Breast epithelium (tissue), 4 donors: ENCODE measurements at regions not wholly inside any gene's neighbourhood (a gene's known extent, or its start where the extent isn't known, plus 50 kb on each side); places are given as distances from the start of the nearest gene placed in this dataset.

ENCODE experiments used
- DNase-seq, 2 donors: peaks; one replicate each; pipeline ENCODE4 v3.0.0-alpha.2; 2019; ENCODE audit warnings: low spot score in 2 of 2
- H3K27ac ChIP-seq, 2 donors: fragments of 200-600 bp; sonication (generic) in 1 of 2; one replicate each; pipeline ENCODE4 v1.5.1; 2016 to 2019; ENCODE audit warnings: mild to moderate bottlenecking in 1 of 2
- H3K27me3 ChIP-seq, 2 donors: fragments of 200-600 bp; sonication (generic) in 1 of 2; one replicate each; pipeline versions ENCODE4 v1.5.1 to v1.6.0; 2017 to 2019; ENCODE audit warnings: control low read depth in 1 of 2, mild to moderate bottlenecking in 1 of 2
- H3K36me3 ChIP-seq: fragments of 200-600 bp; one replicate; pipeline ENCODE4 v1.5.1; 2019
- H3K4me1 ChIP-seq, 2 donors: fragments of 200-600 bp; sonication (generic); one replicate each; pipeline ENCODE4 v1.5.1; 2016 to 2019; ENCODE audit warnings: control low read depth in 1 of 2
- H3K4me3 ChIP-seq, 3 donors: fragments of 200-600 bp; sonication (generic); 1 replicate in 2 of 3; 2 replicates in 1 of 3; pipeline ENCODE4 v1.5.1; 2016 to 2019; ENCODE audit warnings: mild to moderate bottlenecking in 3 of 3, moderate library complexity in 2 of 3
- H3K9me3 ChIP-seq, 2 donors: fragments of 200-600 bp; sonication (generic) in 1 of 2; one replicate each; pipeline ENCODE4 v1.5.1; 2016 to 2019; ENCODE audit warnings: control low read depth in 1 of 2
- POLR2A ChIP-seq: fragments of 450-650 bp; IDR thresholded peaks from one replicate; pipeline ENCODE4 v1.6.1; 2016; ENCODE audit warnings: antibody characterized with exemption, mild to moderate bottlenecking, moderate library complexity
- POLR2AphosphoS5 ChIP-seq, 3 donors: sonication (generic); formaldehyde crosslinking; IDR thresholded peaks; one replicate each; pipeline ENCODE4 v1.6.1; 2017; ENCODE audit warnings: antibody characterized with exemption in 3 of 3
- intact Hi-C: fragments of 100-400 bp; cut with DNase I; formaldehyde crosslinking; loops from one replicate; pipeline ENCODE4 v1.15.1; 2023; ENCODE audit warnings: low total_unique reads
- TF ChIP-seq, protein P1 (sequence below), 3 donors: fragments of 450-650 bp; IDR thresholded peaks; one replicate each; pipeline ENCODE4 v1.5.1; 2016 to 2017; ENCODE audit warnings: antibody characterized with exemption in 3 of 3, mild to moderate bottlenecking in 3 of 3, moderate library complexity in 3 of 3

- DNase-seq = no peak
- intact Hi-C loops = no loop called here
- H3K27me3 ChIP-seq = peaks cover 0 to 5% of the 10 kb centered on the region in 2 donors
- no peaks in the 10 kb centered on the region for H3K4me1 ChIP-seq
- no peaks in the 10 kb centered on the region for H3K36me3 ChIP-seq
- peaks cover 5 to 22% of the 10 kb centered on the region in 2 donors for H3K9me3 ChIP-seq
- TF ChIP-seq POLR2AphosphoS5 (IDR thresholded peaks at IDR 0.05) = no peak
- TF ChIP-seq, protein P1, sequence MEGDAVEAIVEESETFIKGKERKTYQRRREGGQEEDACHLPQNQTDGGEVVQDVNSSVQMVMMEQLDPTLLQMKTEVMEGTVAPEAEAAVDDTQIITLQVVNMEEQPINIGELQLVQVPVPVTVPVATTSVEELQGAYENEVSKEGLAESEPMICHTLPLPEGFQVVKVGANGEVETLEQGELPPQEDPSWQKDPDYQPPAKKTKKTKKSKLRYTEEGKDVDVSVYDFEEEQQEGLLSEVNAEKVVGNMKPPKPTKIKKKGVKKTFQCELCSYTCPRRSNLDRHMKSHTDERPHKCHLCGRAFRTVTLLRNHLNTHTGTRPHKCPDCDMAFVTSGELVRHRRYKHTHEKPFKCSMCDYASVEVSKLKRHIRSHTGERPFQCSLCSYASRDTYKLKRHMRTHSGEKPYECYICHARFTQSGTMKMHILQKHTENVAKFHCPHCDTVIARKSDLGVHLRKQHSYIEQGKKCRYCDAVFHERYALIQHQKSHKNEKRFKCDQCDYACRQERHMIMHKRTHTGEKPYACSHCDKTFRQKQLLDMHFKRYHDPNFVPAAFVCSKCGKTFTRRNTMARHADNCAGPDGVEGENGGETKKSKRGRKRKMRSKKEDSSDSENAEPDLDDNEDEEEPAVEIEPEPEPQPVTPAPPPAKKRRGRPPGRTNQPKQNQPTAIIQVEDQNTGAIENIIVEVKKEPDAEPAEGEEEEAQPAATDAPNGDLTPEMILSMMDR (IDR thresholded peaks at IDR 0.05) = no peak
- no peak for TF ChIP-seq POLR2A
- H3K4me3 ChIP-seq = no peak overlapping the region
- no peak overlapping the region for H3K27ac ChIP-seq
Measured at GRCh38 chr15:24819680-24820079, 135.1 kb upstream of the SNRPN start.

DNA sequence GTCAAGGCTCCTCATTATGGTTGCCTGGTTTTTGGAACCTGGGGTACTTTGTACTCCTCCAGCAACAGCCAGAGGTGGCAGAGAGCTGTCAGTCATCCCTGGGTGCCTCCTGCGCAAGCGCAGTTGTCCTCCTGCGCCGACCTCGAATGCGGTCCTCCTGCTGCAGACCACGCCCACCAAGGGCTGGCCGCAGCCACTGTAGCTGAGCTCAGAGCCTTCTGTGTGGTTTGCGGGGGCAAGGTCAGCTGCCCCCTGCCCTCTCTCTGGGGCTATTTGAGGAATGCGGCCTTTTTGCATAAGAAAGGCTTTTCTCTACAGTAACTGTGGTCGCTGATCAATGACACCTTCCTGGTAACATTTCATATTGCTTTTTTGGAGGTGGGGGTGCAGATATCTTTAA, 131.3 kb upstream of the SNRPN start:
- no peak for TF ChIP-seq POLR2AphosphoS5 (IDR thresholded peaks at IDR 0.05)
- TF ChIP-seq, protein P1 (IDR thresholded peaks at IDR 0.05) = no peak
- TF ChIP-seq POLR2A = no peak
- H3K4me3 ChIP-seq = no peak overlapping the region
- no peak for DNase-seq
- H3K27me3 ChIP-seq = peaks cover 0 to 5% of the 10 kb centered on the region in 2 donors
- no peaks in the 10 kb centered on the region for H3K4me1 ChIP-seq
- no peaks in the 10 kb centered on the region for H3K36me3 ChIP-seq
- intact Hi-C loops = no loop called here
- no peak overlapping the region for H3K27ac ChIP-seq
- peaks cover 5 to 19% of the 10 kb centered on the region in 2 donors for H3K9me3 ChIP-seq

- H3K4me1 ChIP-seq = no peaks in the 10 kb centered on the region
- H3K27me3 ChIP-seq = no peaks in the 10 kb centered on the region
- no peaks in the 10 kb centered on the region for H3K36me3 ChIP-seq
- TF ChIP-seq, protein P1 (IDR thresholded peaks at IDR 0.05) = no peak
- TF ChIP-seq POLR2AphosphoS5 (IDR thresholded peaks at IDR 0.05) (no peak), POLR2A (no peak)
- no peak overlapping the region for H3K27ac ChIP-seq
- DNase-seq = no peak
- peaks cover 0 to 12% of the 10 kb centered on the region in 2 donors for H3K9me3 ChIP-seq
- intact Hi-C loops = no loop called here
- no peak overlapping the region for H3K4me3 ChIP-seq
Measured at GRCh38 chr15:24832282-24832681, 122.5 kb upstream of the SNRPN start.

DNA sequence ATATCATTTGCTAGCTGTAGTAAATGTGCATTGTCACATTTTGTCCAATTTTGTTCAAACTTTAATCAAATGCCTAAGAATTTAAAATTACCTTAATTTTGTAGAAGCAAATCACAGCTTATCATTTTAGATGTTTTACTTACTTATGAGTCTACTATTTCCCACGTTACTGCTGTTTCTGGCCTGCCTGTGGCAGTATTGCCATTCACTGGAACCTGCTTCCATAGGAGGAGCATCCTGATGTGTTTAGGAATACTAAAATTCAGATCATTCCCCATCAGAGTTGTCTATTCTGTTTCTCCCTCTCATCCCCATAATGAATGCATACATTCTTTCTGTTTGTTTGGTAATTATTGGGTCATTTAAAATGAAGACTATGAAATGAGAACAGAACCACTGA, 119.5 kb upstream of the SNRPN start:
- H3K36me3 ChIP-seq = no peaks in the 10 kb centered on the region
- DNase-seq = no peak
- no peak overlapping the region for H3K4me3 ChIP-seq
- intact Hi-C loops = no loop called here
- H3K27me3 ChIP-seq = no peaks in the 10 kb centered on the region
- H3K4me1 ChIP-seq = no peaks in the 10 kb centered on the region
- H3K27ac ChIP-seq = no peak overlapping the region
- H3K9me3 ChIP-seq = peaks cover 0 to 29% of the 10 kb centered on the region in 2 donors
- TF ChIP-seq, protein P1 (IDR thresholded peaks at IDR 0.05) = no peak
- TF ChIP-seq POLR2A (no peak), POLR2AphosphoS5 (IDR thresholded peaks at IDR 0.05) (no peak)

- Histone ChIP-seq H3K27me3 (no peaks in the 10 kb centered on the region), H3K27ac (no peak overlapping the region), H3K9me3 (peaks cover 0 to 12% of the 10 kb centered on the region in 2 donors), H3K4me3 (peak overlapping the region; percentile 15 to 23 (median 21)), H3K36me3 (no peaks in the 10 kb centered on the region), H3K4me1 (no peaks in the 10 kb centered on the region)
- TF ChIP-seq POLR2AphosphoS5 (IDR thresholded peaks at IDR 0.05) = no peak
- TF ChIP-seq, protein P1 (IDR thresholded peaks at IDR 0.05) = no peak
- no peak for DNase-seq
- intact Hi-C loops = no loop called here
Measured at GRCh38 chr15:24848050-24848449, 106.7 kb upstream of the SNRPN start.
